Activated naive CD8-positive, alpha-beta T cell treated with anti-CD3 and anti-CD28 coated beads, Interleukin-2, amount 10 ng/mL, durations not matched to agents 7 days and 5 days (primary cell): ENCODE measurements at regions not wholly inside any gene's neighbourhood (a gene's known extent, or its start where the extent isn't known, plus 50 kb on each side); places are given as distances from the start of the nearest gene placed in this dataset.

Experiments
- ATAC-seq: fragments of 150-1000 bp; cut with Tn5 transposase; one replicate; pipeline ENCODE4 v1.10.0; 2021; ENCODE audit warnings: low read depth, moderate library complexity
- POLR2A ChIA-PET: fragments of 350-600 bp; sonication (Branson Sonifier 250); formaldehyde crosslinking; loops from one replicate; lab custom pipeline; 2021; ENCODE audit warnings: antibody characterized with exemption; lab: Charles Lee
- DNase-seq: peaks from one replicate; pipeline ENCODE4 v3.0.0; 2021
- H3K27ac Mint-ChIP-seq: one replicate; pipeline ENCODE4 v1.8.0; 2022; ENCODE audit warnings: mild to moderate bottlenecking, mixed read lengths
- H3K27me3 Mint-ChIP-seq: one replicate; pipeline ENCODE4 v1.8.0; 2022; ENCODE audit warnings: mild to moderate bottlenecking, moderate library complexity, mixed read lengths
- H3K36me3 Mint-ChIP-seq: one replicate; pipeline ENCODE4 v1.8.0; 2021; ENCODE audit warnings: mild to moderate bottlenecking, mixed read lengths
- H3K4me1 Mint-ChIP-seq: one replicate; pipeline ENCODE4 v1.8.0; 2021; ENCODE audit warnings: mixed read lengths
- H3K4me3 Mint-ChIP-seq: one replicate; pipeline ENCODE4 v1.8.0; 2022; ENCODE audit warnings: mild to moderate bottlenecking, moderate library complexity, mixed read lengths
- H3K9me3 Mint-ChIP-seq: one replicate; pipeline ENCODE4 v1.8.0; 2021; ENCODE audit warnings: mixed read lengths

GRCh38 chr9:119652931-119653330 lies 283.7 kb upstream of the BRINP1 start:
- H3K9me3 Mint-ChIP-seq = no peaks in the 10 kb centered on the region
- H3K27me3 Mint-ChIP-seq = no peaks in the 10 kb centered on the region
- no peak for DNase-seq
- no peaks in the 10 kb centered on the region for H3K4me1 Mint-ChIP-seq
- H3K36me3 Mint-ChIP-seq = no peaks in the 10 kb centered on the region
- H3K27ac Mint-ChIP-seq = no peak overlapping the region
- H3K4me3 Mint-ChIP-seq = no peak overlapping the region
- no peak for ATAC-seq
- POLR2A ChIA-PET = no interaction called here

DNA sequence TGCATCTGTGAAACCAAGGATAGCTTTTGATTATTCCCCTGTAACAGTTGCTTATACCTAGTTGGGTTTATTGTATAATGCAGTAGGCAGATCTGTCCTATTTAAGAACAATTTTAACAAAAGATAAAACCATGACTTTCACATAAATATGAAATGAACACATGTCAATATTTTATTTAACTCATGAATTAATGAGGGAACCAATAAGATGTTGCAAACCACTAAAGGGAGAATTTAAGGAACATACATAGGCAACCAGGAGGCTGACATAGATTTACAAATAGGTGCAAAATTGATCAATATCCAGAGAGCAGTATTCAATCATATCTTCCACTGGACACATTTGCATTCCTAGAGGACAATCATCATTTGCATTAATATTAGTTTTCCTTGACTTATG lies 280.0 kb upstream of the BRINP1 start:
- ATAC-seq (no peak), DNase-seq (no peak)
- Mint-ChIP-seq H3K36me3 (no peaks in the 10 kb centered on the region), H3K27ac (no peak overlapping the region), H3K27me3 (no peaks in the 10 kb centered on the region), H3K4me3 (no peak overlapping the region), H3K9me3 (peaks cover 4% of the 10 kb centered on the region), H3K4me1 (no peaks in the 10 kb centered on the region)
- POLR2A ChIA-PET = no interaction called here

DNA sequence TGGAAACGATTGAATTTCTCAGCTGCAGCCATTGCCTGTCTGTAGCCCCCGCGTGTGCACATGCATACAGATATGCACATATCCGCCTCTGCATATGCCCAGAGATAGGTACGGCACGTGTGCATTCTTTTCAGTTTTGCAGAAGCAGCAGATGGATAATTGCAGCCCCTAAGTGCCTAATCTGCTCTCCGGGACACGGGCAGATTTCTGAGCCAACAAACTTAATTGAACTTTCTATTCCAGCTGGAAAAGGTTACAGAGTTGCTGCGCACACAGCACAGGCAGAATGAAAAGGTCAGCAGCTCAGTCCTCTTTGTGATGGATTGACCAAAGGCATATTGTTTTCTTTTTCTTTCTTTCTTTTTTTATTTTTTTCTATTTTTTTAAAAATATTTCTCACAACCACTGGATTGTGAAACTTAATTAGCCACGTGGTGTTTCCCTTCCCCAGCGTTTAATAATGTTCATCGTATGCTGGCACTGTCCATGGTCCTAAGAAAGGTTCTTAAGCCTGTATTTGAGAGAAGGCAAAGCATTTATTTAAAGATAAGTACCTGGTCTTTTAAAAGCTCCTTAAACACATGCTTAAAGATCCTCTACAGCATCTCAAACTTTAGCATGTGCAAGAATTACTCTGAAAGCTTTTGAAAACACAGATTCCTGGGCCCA lies 270.2 kb upstream of the BRINP1 start:
- H3K27me3 Mint-ChIP-seq = no peaks in the 10 kb centered on the region
- POLR2A ChIA-PET = no interaction called here
- no peaks in the 10 kb centered on the region for H3K36me3 Mint-ChIP-seq
- H3K4me3 Mint-ChIP-seq = no peak overlapping the region
- no peak overlapping the region for H3K27ac Mint-ChIP-seq
- H3K9me3 Mint-ChIP-seq = no peaks in the 10 kb centered on the region
- no peak for DNase-seq
- no peaks in the 10 kb centered on the region for H3K4me1 Mint-ChIP-seq
- ATAC-seq = no peak

DNA sequence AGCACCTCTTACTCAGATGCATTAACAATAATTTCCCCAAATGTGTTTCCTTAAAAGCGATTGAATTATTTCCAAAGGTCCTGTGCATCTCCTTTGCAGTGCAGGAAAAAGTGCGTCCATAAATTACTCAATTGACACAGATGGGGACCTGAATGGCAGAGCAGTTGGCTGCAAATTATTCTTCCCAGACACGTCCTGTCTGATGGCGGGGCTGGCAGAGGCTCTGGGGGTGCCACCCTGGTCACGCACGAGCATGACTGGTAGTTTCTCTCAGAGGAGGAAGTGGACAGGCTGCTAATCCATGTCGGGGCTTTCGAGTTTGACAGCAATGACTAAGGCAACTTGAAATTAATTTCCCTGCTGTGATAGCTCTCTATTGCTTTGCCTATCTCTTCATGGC lies 264.8 kb upstream of the BRINP1 start:
- Mint-ChIP-seq H3K36me3 (no peaks in the 10 kb centered on the region), H3K4me1 (no peaks in the 10 kb centered on the region), H3K27me3 (no peaks in the 10 kb centered on the region), H3K27ac (no peak overlapping the region), H3K4me3 (no peak overlapping the region), H3K9me3 (no peaks in the 10 kb centered on the region)
- no peak for ATAC-seq
- no peak for DNase-seq
- POLR2A ChIA-PET = no interaction called here

DNA sequence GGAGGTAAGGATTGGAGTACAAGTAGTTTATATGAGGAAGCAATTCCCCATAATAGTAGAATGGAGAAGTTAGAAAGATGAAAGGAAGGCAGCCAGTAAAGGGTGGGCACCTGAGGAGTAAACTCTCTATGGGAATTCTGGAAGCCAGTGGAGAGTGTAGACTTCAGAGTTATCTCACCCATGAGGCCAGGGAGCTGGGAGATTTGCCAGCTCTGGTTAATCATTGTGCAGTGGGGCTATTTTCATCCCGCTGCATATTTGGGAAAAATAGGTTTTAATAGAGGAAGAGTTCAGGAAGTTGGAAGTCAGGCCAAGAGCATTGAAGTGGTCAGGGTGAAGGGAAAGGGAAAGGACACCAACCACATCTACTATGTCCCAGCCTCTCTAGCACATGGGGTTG lies 242.3 kb upstream of the BRINP1 start:
- no peak overlapping the region for H3K27ac Mint-ChIP-seq
- no peak overlapping the region for H3K4me3 Mint-ChIP-seq
- POLR2A ChIA-PET = no interaction called here
- H3K36me3 Mint-ChIP-seq = no peaks in the 10 kb centered on the region
- DNase-seq (no peak), ATAC-seq (no peak)
- no peaks in the 10 kb centered on the region for H3K9me3 Mint-ChIP-seq
- no peaks in the 10 kb centered on the region for H3K4me1 Mint-ChIP-seq
- no peaks in the 10 kb centered on the region for H3K27me3 Mint-ChIP-seq

- Mint-ChIP-seq H3K27me3 (no peaks in the 10 kb centered on the region), H3K9me3 (no peaks in the 10 kb centered on the region), H3K27ac (no peak overlapping the region), H3K4me1 (no peaks in the 10 kb centered on the region), H3K4me3 (no peak overlapping the region), H3K36me3 (no peaks in the 10 kb centered on the region)
- no peak for DNase-seq
- ATAC-seq = no peak
- POLR2A ChIA-PET = no interaction called here
Observed at GRCh38 chr9:119609277-119609971, 240.2 kb upstream of the BRINP1 start.

DNA sequence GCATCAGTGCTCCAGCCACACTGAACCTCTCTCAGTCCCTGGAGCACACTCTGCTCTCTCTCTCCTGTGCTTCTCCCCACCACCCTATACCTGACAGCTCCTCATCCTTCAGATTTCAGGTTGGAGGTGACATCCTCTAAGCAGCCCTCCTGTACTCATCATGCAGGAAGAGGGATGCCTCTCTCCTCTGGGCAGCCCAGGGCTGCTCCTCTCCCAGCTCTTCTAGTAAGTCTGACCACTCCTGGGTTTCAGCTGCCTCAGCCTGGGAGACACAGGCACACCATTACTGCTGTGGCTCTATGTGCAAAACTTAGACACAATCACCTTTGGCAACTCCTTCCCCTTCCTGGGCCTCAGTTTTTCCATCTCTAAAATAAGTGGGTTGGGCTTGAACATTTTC lies 232.4 kb upstream of the BRINP1 start:
- no peaks in the 10 kb centered on the region for H3K9me3 Mint-ChIP-seq
- DNase-seq (no peak), ATAC-seq (no peak)
- POLR2A ChIA-PET = no interaction called here
- H3K36me3 Mint-ChIP-seq = no peaks in the 10 kb centered on the region
- H3K27ac Mint-ChIP-seq = no peak overlapping the region
- no peaks in the 10 kb centered on the region for H3K4me1 Mint-ChIP-seq
- H3K27me3 Mint-ChIP-seq = no peaks in the 10 kb centered on the region
- H3K4me3 Mint-ChIP-seq = no peak overlapping the region

DNA sequence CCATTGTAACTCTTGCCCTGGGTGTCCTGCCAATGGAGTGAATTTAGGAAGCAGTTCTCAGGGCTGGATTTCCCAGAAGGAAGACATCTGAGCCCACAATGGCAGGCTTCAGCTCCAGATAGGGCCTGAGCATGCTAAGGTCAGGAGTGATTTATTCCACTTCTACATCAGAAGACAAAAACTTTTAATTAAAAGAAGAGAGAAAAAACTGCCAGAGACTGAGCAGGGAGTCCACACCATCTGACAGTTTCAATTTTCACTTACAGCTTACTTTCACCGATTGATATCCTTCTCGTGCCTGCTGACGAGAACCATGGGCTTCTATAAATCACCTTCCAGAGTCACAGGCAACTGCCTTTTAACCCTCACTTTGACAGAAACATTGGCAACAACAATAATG lies 228.3 kb upstream of the BRINP1 start:
- Mint-ChIP-seq H3K27ac (no peak overlapping the region), H3K27me3 (no peaks in the 10 kb centered on the region), H3K36me3 (no peaks in the 10 kb centered on the region), H3K9me3 (peaks cover 2% of the 10 kb centered on the region), H3K4me3 (no peak overlapping the region), H3K4me1 (no peaks in the 10 kb centered on the region)
- DNase-seq (no peak), ATAC-seq (no peak)
- POLR2A ChIA-PET = no interaction called here

DNA sequence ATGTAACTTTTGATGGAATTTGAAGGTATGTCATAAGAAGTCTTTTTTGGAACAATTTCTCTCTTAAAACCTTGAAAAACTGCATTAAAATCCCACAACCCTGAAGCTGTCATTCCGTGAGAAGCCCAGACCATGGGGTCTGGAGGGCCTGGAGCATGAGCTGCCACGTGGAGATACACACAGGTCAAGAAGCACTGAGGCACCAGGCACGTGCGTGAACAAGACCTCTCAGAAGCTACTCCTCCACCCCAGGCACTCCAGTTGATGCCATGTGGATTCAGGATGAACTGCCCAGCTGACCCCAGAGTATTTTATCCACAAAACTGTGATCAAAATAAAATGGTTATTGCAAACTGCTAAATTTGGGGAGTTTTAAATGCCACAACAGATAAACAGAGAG lies 227.5 kb upstream of the BRINP1 start:
- DNase-seq = no peak
- no peak for ATAC-seq
- POLR2A ChIA-PET = no interaction called here
- H3K4me3 Mint-ChIP-seq = no peak overlapping the region
- H3K36me3 Mint-ChIP-seq = no peaks in the 10 kb centered on the region
- H3K27me3 Mint-ChIP-seq = no peaks in the 10 kb centered on the region
- peaks cover 2% of the 10 kb centered on the region for H3K9me3 Mint-ChIP-seq
- H3K27ac Mint-ChIP-seq = no peak overlapping the region
- H3K4me1 Mint-ChIP-seq = no peaks in the 10 kb centered on the region

DNA sequence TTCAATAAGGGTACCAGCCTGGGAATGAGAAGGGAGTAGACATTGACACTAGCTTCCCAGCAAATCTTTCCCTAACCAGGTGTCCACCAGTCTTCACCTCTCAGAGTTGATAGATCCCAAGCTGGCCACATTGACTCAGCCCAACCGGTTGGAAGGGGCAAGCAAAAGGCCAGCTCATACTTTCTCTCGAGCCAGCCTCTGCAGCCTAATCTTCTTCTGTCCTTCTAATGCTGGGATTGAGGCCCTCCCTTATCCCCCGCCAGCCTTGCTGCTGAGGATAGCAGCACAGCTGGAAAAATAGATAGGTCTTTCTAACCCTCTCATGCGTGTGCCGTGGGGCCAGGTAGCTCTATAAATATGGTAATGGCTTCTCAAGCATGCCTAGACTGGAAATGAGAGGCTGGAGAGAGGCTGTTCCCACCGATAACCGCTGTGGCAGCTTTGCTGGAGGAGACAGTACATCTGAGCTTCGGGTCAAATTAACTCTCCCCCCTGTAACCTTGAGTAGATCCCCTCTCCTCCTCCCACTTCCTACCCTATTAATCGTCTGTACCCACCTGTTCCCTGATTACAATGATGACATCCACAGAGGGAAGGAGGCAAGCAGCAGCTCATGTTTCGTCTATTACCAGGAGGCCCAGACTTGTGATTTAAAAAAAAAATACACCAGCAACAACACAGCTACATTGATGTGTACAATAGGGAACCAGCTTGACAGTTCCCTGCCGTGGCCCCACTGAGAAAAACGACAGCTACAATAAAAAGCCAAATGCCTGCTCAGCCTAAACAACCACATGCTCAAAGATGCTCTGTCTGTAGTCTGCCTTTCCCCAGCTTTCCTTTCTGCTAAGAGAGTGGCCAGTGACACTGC lies 219.9 kb upstream of the BRINP1 start:
- peaks cover 2% of the 10 kb centered on the region for H3K9me3 Mint-ChIP-seq
- H3K4me3 Mint-ChIP-seq = no peak overlapping the region
- POLR2A ChIA-PET = no interaction called here
- ATAC-seq = no peak
- no peaks in the 10 kb centered on the region for H3K27me3 Mint-ChIP-seq
- DNase-seq = no peak
- H3K27ac Mint-ChIP-seq = no peak overlapping the region
- H3K4me1 Mint-ChIP-seq = no peaks in the 10 kb centered on the region
- H3K36me3 Mint-ChIP-seq = no peaks in the 10 kb centered on the region

GRCh38 chr9:119577881-119578280 lies 208.6 kb upstream of the BRINP1 start:
- no peak overlapping the region for H3K27ac Mint-ChIP-seq

GRCh38 chr9:119559986-119560385 lies 190.8 kb upstream of the BRINP1 start:
- Mint-ChIP-seq H3K9me3 (no peaks in the 10 kb centered on the region), H3K36me3 (no peaks in the 10 kb centered on the region), H3K4me1 (peaks cover 4% of the 10 kb centered on the region), H3K4me3 (no peak overlapping the region), H3K27me3 (peaks cover 2% of the 10 kb centered on the region), H3K27ac (no peak overlapping the region)
- ATAC-seq (no peak), DNase-seq (no peak)
- POLR2A ChIA-PET = no interaction called here

More at GRCh38 chr9:119577881-119578280, 208.6 kb upstream of the BRINP1 start:
- no peak overlapping the region for H3K4me3 Mint-ChIP-seq
- H3K36me3 Mint-ChIP-seq = no peaks in the 10 kb centered on the region
- peaks cover 1% of the 10 kb centered on the region for H3K9me3 Mint-ChIP-seq
- no peak for ATAC-seq
- no peak for DNase-seq
- no peaks in the 10 kb centered on the region for H3K27me3 Mint-ChIP-seq
- no peaks in the 10 kb centered on the region for H3K4me1 Mint-ChIP-seq
- POLR2A ChIA-PET = no interaction called here

DNA sequence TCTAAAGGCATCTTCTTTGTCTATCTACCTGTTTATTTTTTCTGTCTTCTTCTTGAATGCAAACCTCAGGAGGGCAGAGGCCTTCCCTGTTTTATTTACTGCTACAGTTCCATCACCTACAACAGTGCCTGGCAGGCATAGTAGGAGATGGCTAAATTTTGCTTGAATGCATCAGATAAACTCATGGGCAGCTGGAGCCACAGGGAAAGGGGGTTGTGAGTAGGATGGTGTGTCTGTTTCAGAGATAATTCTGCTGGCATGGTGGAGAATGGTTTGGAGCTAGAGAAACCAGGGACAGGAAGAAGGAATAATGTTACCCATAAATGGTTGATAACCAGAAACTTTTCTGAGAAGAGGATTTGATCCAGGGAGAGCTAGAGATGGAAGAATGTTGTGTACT lies 189.8 kb upstream of the BRINP1 start:
- DNase-seq = no peak
- Mint-ChIP-seq H3K36me3 (no peaks in the 10 kb centered on the region), H3K4me1 (peaks cover 4% of the 10 kb centered on the region), H3K27me3 (peaks cover 2% of the 10 kb centered on the region), H3K4me3 (no peak overlapping the region), H3K27ac (no peak overlapping the region), H3K9me3 (no peaks in the 10 kb centered on the region)
- no peak for ATAC-seq
- POLR2A ChIA-PET = no interaction called here
